ENCODE measurements at regions not wholly inside any gene's neighbourhood (a gene's known extent, or its start where the extent isn't known, plus 50 kb on each side); places are given as distances from the start of the nearest gene placed in this dataset.

DNA sequence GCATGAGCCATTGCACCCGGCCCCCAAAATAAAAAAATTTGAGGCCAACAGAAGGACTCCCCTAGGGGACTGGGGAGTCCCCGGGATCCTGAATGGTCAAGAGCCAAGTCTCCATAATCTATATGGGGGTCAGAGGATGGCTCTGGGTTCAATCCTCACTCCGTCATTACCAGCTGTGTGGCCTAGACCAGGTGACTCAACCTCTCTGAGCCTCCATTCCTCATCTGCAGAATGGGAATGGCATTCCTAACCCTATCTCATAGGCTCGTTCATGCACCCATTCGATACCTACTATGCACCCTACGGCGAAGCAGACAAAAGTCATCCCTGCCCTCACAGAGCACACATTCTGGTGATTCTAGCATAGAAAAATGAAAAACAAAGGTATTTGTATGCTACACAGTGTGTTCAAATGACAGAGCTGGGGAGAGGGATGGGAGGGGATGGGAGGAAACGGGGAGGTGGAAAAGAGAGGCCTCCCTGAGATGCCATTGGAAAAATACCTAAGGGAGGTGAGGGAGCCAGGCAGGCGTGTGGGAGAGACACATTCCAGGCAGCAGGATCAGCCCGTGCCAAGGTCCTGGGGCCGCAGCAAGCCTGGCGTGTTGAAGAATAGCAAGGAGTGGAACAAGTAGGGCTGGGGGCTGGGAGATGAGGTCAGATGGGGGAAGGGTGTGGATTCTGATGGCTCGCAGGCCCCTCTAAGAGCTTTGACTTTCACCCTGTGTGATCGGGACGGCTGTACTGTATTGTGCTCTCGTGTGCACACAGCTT, 71.2 kb downstream of the RMI2 start:
- TF ChIP-seq, protein P1, sequence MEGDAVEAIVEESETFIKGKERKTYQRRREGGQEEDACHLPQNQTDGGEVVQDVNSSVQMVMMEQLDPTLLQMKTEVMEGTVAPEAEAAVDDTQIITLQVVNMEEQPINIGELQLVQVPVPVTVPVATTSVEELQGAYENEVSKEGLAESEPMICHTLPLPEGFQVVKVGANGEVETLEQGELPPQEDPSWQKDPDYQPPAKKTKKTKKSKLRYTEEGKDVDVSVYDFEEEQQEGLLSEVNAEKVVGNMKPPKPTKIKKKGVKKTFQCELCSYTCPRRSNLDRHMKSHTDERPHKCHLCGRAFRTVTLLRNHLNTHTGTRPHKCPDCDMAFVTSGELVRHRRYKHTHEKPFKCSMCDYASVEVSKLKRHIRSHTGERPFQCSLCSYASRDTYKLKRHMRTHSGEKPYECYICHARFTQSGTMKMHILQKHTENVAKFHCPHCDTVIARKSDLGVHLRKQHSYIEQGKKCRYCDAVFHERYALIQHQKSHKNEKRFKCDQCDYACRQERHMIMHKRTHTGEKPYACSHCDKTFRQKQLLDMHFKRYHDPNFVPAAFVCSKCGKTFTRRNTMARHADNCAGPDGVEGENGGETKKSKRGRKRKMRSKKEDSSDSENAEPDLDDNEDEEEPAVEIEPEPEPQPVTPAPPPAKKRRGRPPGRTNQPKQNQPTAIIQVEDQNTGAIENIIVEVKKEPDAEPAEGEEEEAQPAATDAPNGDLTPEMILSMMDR (IDR thresholded peaks at IDR 0.05): no peak
- no peak for TF ChIP-seq POLR2A (IDR thresholded peaks at IDR 0.05)
